SW480 (cell line): ENCODE measurements at regions not wholly inside any gene's neighbourhood (a gene's known extent, or its start where the extent isn't known, plus 50 kb on each side); places are given as distances from the start of the nearest gene placed in this dataset.
"Not testable (repeated sequence)": the region's sequence is repeated elsewhere in the genome, so short reads cannot be mapped to it uniquely, and the experiment has no call there.

Experiments
- DNase-seq: peaks from one replicate; pipeline ENCODE4 v3.0.0-alpha.2; 2016; ENCODE audit warnings: low spot score

GRCh38 chr22:25417826-25418225 is 146.6 kb upstream of the GRK3 start:
- DNase-seq = not testable (repeated sequence)

GRCh38 chr22:25419247-25420113 is 145.0 kb upstream of the GRK3 start:
- DNase-seq = no peak

GRCh38 chr22:25420114-25420441 is 144.4 kb upstream of the GRK3 start:
- not testable (repeated sequence) for DNase-seq

- DNase-seq = no peak
Measured at GRCh38 chr22:25420471-25420924, 144.0 kb upstream of the GRK3 start.

- peak; percentile 30 for DNase-seq
Measured at GRCh38 chr22:25420925-25421904, 143.3 kb upstream of the GRK3 start.

- not testable (repeated sequence) for DNase-seq
Measured at GRCh38 chr22:25426530-25427308, 137.8 kb upstream of the GRK3 start.

- not testable (repeated sequence) for DNase-seq
Measured at GRCh38 chr22:25431637-25432342, 132.7 kb upstream of the GRK3 start.

GRCh38 chr22:25433381-25433970 is 131.0 kb upstream of the GRK3 start:
- not testable (repeated sequence) for DNase-seq

- DNase-seq = no peak
Measured at GRCh38 chr22:25437414-25438160, 126.9 kb upstream of the GRK3 start.

GRCh38 chr22:25447067-25447685 is 117.3 kb upstream of the GRK3 start:
- no peak for DNase-seq

- DNase-seq = peak; percentile 54
Measured at GRCh38 chr22:25447686-25448434, 116.6 kb upstream of the GRK3 start.

GRCh38 chr22:25448435-25449051 is 115.9 kb upstream of the GRK3 start:
- no peak for DNase-seq

GRCh38 chr22:25449781-25450317 is 114.6 kb upstream of the GRK3 start:
- no peak for DNase-seq

GRCh38 chr22:25451480-25452114 is 112.9 kb upstream of the GRK3 start:
- no peak for DNase-seq

- no peak for DNase-seq
Measured at GRCh38 chr22:25452116-25452700, 112.3 kb upstream of the GRK3 start.

GRCh38 chr22:25453058-25453457 is 111.4 kb upstream of the GRK3 start:
- DNase-seq = no peak

- no peak for DNase-seq
Measured at GRCh38 chr22:25453557-25453956, 110.9 kb upstream of the GRK3 start.
